Liver (tissue), 8 donors: ENCODE measurements at regions not wholly inside any gene's neighbourhood (a gene's known extent, or its start where the extent isn't known, plus 50 kb on each side); places are given as distances from the start of the nearest gene placed in this dataset.

Experiments
- DNase-seq: peaks from one replicate; pipeline ENCODE4 v3.0.0-alpha.2; 2017; ENCODE audit warnings: low spot score
- H3K27ac ChIP-seq, 2 donors: one replicate each; pipeline ENCODE4 v1.7.0; 2013; ENCODE audit warnings: inconsistent platforms in 2 of 2, low read length in 2 of 2, control low read depth in 1 of 2, low read depth in 1 of 2, mild to moderate bottlenecking in 1 of 2
- H3K27me3 ChIP-seq, 4 donors: one replicate each; pipeline versions ENCODE4 v1.6.1 to v1.7.0; 2013; ENCODE audit warnings: low read length in 3 of 4, inconsistent platforms in 1 of 4, mild to moderate bottlenecking in 1 of 4, moderate library complexity in 1 of 4; ENCODE audit not compliant: control insufficient read depth in 4 of 4, insufficient read depth in 4 of 4
- H3K36me3 ChIP-seq, 4 donors: one replicate each; pipeline versions ENCODE4 v1.6.1 to v1.7.0; 2013; ENCODE audit warnings: low read length in 3 of 4, mild to moderate bottlenecking in 3 of 4, low read depth in 1 of 4, moderate library complexity in 1 of 4; ENCODE audit not compliant: control insufficient read depth in 4 of 4, insufficient read depth in 3 of 4
- H3K4me1 ChIP-seq, 4 donors: one replicate each; pipeline versions ENCODE4 v1.6.1 to v1.7.0; 2013; ENCODE audit warnings: low read length in 3 of 4, mild to moderate bottlenecking in 3 of 4, moderate library complexity in 1 of 4; ENCODE audit not compliant: control insufficient read depth in 4 of 4, insufficient read depth in 4 of 4
- H3K4me3 ChIP-seq, 3 donors: one replicate each; pipeline versions ENCODE4 v1.6.1 to v1.7.0; 2013; ENCODE audit warnings: low read length in 3 of 3, control low read depth in 1 of 3, low read depth in 1 of 3, mild to moderate bottlenecking in 1 of 3
- H3K9ac ChIP-seq, 2 donors: one replicate each; pipeline ENCODE4 v1.7.0; 2013; ENCODE audit warnings: low read length in 2 of 2, mild to moderate bottlenecking in 2 of 2, moderate library complexity in 2 of 2, control low read depth in 1 of 2, low read depth in 1 of 2
- H3K9me3 ChIP-seq, 4 donors: one replicate each; pipeline versions ENCODE4 v1.6.1 to v1.7.0; 2013; ENCODE audit warnings: low read length in 3 of 4; ENCODE audit not compliant: control insufficient read depth in 4 of 4
- ATF3 ChIP-seq: IDR thresholded peaks from 2 replicates; pipeline ENCODE4 v1.6.1; 2016; ENCODE audit warnings: antibody characterized with exemption
- CTCF ChIP-seq: fragments of 150-350 bp; IDR thresholded peaks from 2 replicates; pipeline ENCODE4 v1.5.1; 2017; ENCODE audit warnings: improper control_type of control experiment, low read depth, low read length; ENCODE audit not compliant: missing input control
- EGR1 ChIP-seq, 2 donors: IDR thresholded peaks; 2 replicates each; pipeline ENCODE4 v1.6.1; 2016 to 2018; ENCODE audit warnings: antibody characterized with exemption in 2 of 2, low read depth in 2 of 2
- FOXA1 ChIP-seq: IDR thresholded peaks from 2 replicates; pipeline ENCODE4 v1.6.1; 2016; ENCODE audit warnings: antibody characterized with exemption
- FOXA2 ChIP-seq: IDR thresholded peaks from 2 replicates; pipeline ENCODE4 v1.6.1; 2016; ENCODE audit warnings: antibody characterized with exemption
- GABPA ChIP-seq, 2 donors: IDR thresholded peaks in 1 of 2; conservative IDR thresholded peaks in 1 of 2; 2 replicates each; pipeline ENCODE4 v1.6.1; 2016; ENCODE audit warnings: antibody characterized with exemption in 2 of 2, mild to moderate bottlenecking in 1 of 2, moderate library complexity in 1 of 2
- HNF4A ChIP-seq, 2 donors: conservative IDR thresholded peaks; 2 replicates each; pipeline ENCODE4 v1.6.1; 2016; ENCODE audit warnings: antibody characterized with exemption in 2 of 2, mild to moderate bottlenecking in 2 of 2
- HNF4G ChIP-seq: IDR thresholded peaks from 2 replicates; pipeline ENCODE4 v1.6.1; 2016; ENCODE audit warnings: antibody characterized with exemption
- JUND ChIP-seq, 2 donors: IDR thresholded peaks; 2 replicates each; pipeline ENCODE4 v1.6.1; 2016; ENCODE audit warnings: antibody characterized with exemption in 2 of 2
- MAX ChIP-seq: IDR thresholded peaks from 2 replicates; pipeline ENCODE4 v1.6.1; 2016; ENCODE audit warnings: antibody characterized with exemption
- RAD21 ChIP-seq, 2 donors: IDR thresholded peaks; 2 replicates each; pipeline ENCODE4 v1.6.1; 2016; ENCODE audit warnings: antibody characterized with exemption in 2 of 2, mild to moderate bottlenecking in 2 of 2
- RXRA ChIP-seq, 2 donors: IDR thresholded peaks; 2 replicates each; pipeline ENCODE4 v1.6.1; 2017 to 2018; ENCODE audit warnings: antibody characterized with exemption in 2 of 2, mild to moderate bottlenecking in 1 of 2
- SP1 ChIP-seq: IDR thresholded peaks from 2 replicates; pipeline ENCODE4 v1.6.1; 2018; ENCODE audit warnings: antibody characterized with exemption, mild to moderate bottlenecking
- YY1 ChIP-seq: IDR thresholded peaks from 2 replicates; pipeline ENCODE4 v1.6.1; 2016; ENCODE audit warnings: antibody characterized with exemption, mild to moderate bottlenecking
- ZBTB33 ChIP-seq: IDR thresholded peaks from 2 replicates; pipeline ENCODE4 v1.6.1; 2016; ENCODE audit warnings: antibody characterized with exemption
- WGBS: extraction: QIAGEN DNeasy Blood & Tissue Kit; methylation state at CpG from one replicate; pipeline ENCODE4 v1.1.7; 2013; 5-methylcytosine and 5-hydroxymethylcytosine counted together
- donor health status: healthy.
- donor health status: healthy.
- donor health status: healthy.
- donor health status: healthy.
- donor health status: healthy.

- peaks cover 0 to 3% (median 0%) of the 10 kb centered on the region in 4 donors for H3K9me3 ChIP-seq
- H3K27ac ChIP-seq = no peak overlapping the region
- H3K4me1 ChIP-seq = peaks cover under 1 to 14% (median 5%) of the 10 kb centered on the region in 4 donors
- H3K4me3 ChIP-seq = no peak overlapping the region
- H3K36me3 ChIP-seq = no peaks in the 10 kb centered on the region
- TF ChIP-seq SP1 (no peak), FOXA1 (no peak), JUND (IDR thresholded peaks at IDR 0.05) (no peak), GABPA (IDR thresholded peaks at IDR 0.05 in 1 of 2, conservative IDR thresholded peaks at IDR 0.05 in 1 of 2) (no peak), CTCF (no peak), ATF3 (no peak), RAD21 (IDR thresholded peaks at IDR 0.05) (no peak), EGR1 (IDR thresholded peaks at IDR 0.05; ENCODE audit: low read depth in 2 of 2) (no peak), MAX (no peak)
- WGBS = 92% methylated on average over 3 of the region's 3 CpGs
- H3K27me3 ChIP-seq = no peaks in the 10 kb centered on the region
- H3K9ac ChIP-seq = no peak overlapping the region
- no peak for DNase-seq
Measured at GRCh38 chr3:72192572-72192971, 407.6 kb upstream of the PROK2 start.

- H3K27me3 ChIP-seq = no peaks in the 10 kb centered on the region
- H3K4me3 ChIP-seq = no peak overlapping the region
- peaks cover 0 to 3% (median 0%) of the 10 kb centered on the region in 4 donors for H3K9me3 ChIP-seq
- H3K4me1 ChIP-seq = peaks cover 5 to 23% (median 14%) of the 10 kb centered on the region in 4 donors
- no peak overlapping the region for H3K9ac ChIP-seq
- H3K36me3 ChIP-seq = no peaks in the 10 kb centered on the region
- 56% methylated on average over 4 of the region's 4 CpGs for WGBS
- H3K27ac ChIP-seq = no peak overlapping the region
- DNase-seq = no peak
- TF ChIP-seq RXRA (IDR thresholded peaks at IDR 0.05) (peak in 1 of 2 donors; percentile 48), JUND (IDR thresholded peaks at IDR 0.05) (no peak), ZBTB33 (no peak), EGR1 (IDR thresholded peaks at IDR 0.05; ENCODE audit: low read depth in 2 of 2) (no peak), MAX (no peak), FOXA1 (no peak), YY1 (peak; percentile 29), RAD21 (IDR thresholded peaks at IDR 0.05) (peak in 1 of 2 donors; percentile 4), FOXA2 (peak; percentile 5), HNF4A (conservative IDR thresholded peaks at IDR 0.05) (peak in 1 of 2 donors; percentile 48), HNF4G (no peak)
Measured at GRCh38 chr3:72191209-72191960, 406.4 kb upstream of the PROK2 start.
